NCI-H2227 (cell line): ENCODE measurements at regions not wholly inside any gene's neighbourhood (a gene's known extent, or its start where the extent isn't known, plus 50 kb on each side); places are given as distances from the start of the nearest gene placed in this dataset.
"Not testable (repeated sequence)": the region's sequence is repeated elsewhere in the genome, so short reads cannot be mapped to it uniquely, and the experiment has no call there.

Source experiments
- DNase-seq: peaks from one replicate; lab custom pipeline; 2025; ENCODE audit not compliant: unreplicated experiment; lab: John Stamatoyannopoulos, UW

GRCh38 chr6:11891547-11891946 is 112.9 kb upstream of the ADTRP start:
- no peak for DNase-seq

- no peak for DNase-seq
Observed at GRCh38 chr6:11890849-11891248, 112.2 kb upstream of the ADTRP start.

- no peak for DNase-seq
Observed at GRCh38 chr6:11890209-11890608, 111.6 kb upstream of the ADTRP start.

GRCh38 chr6:11889572-11889971 is 111.0 kb upstream of the ADTRP start:
- no peak for DNase-seq

GRCh38 chr6:11888727-11889126 is 110.1 kb upstream of the ADTRP start:
- no peak for DNase-seq

- DNase-seq: no peak
Observed at GRCh38 chr6:11885159-11885558, 106.6 kb upstream of the ADTRP start.

GRCh38 chr6:11883471-11883870 is 104.9 kb upstream of the ADTRP start:
- not testable (repeated sequence) for DNase-seq

- DNase-seq: not testable (repeated sequence)
Observed at GRCh38 chr6:11880156-11880555, 101.6 kb upstream of the ADTRP start.

GRCh38 chr6:11878735-11879134 is 100.1 kb upstream of the ADTRP start:
- DNase-seq: no peak

- no peak for DNase-seq
Observed at GRCh38 chr6:11878029-11878428, 99.4 kb upstream of the ADTRP start.

GRCh38 chr6:11876934-11877433 is 98.4 kb upstream of the ADTRP start:
- no peak for DNase-seq

GRCh38 chr6:11875325-11876109 is 96.9 kb upstream of the ADTRP start:
- DNase-seq: no peak

- DNase-seq: no peak
Observed at GRCh38 chr6:11869672-11870340, 91.2 kb upstream of the ADTRP start.

GRCh38 chr6:11868392-11868791 is 89.8 kb upstream of the ADTRP start:
- no peak for DNase-seq

GRCh38 chr6:11865680-11866300 is 87.2 kb upstream of the ADTRP start:
- no peak for DNase-seq

GRCh38 chr6:11858439-11858838 is 79.8 kb upstream of the ADTRP start:
- no peak for DNase-seq

GRCh38 chr6:11855743-11856142 is 77.1 kb upstream of the ADTRP start:
- no peak for DNase-seq

GRCh38 chr6:11854408-11855165 is 76.0 kb upstream of the ADTRP start:
- no peak for DNase-seq

GRCh38 chr6:11853678-11854407 is 75.2 kb upstream of the ADTRP start:
- no peak for DNase-seq

GRCh38 chr6:11852061-11852651 is 73.6 kb upstream of the ADTRP start:
- no peak for DNase-seq
